HG03039 (cell line): ENCODE measurements at regions not wholly inside any gene's neighbourhood (a gene's known extent, or its start where the extent isn't known, plus 50 kb on each side); places are given as distances from the start of the nearest gene placed in this dataset.
"Not testable (repeated sequence)": the region's sequence is repeated elsewhere in the genome, so short reads cannot be mapped to it uniquely, and the experiment has no call there.

Experiments used
- ATAC-seq: cut with Tn5 transposase; IDR thresholded peaks from one replicate; pipeline ENCODE4 v1.9.1; 2021; ENCODE audit warnings: mild to moderate bottlenecking, moderate library complexity; ENCODE audit not compliant: unreplicated experiment

GRCh38 chr13:59435024-59435423 is 728.7 kb downstream of the DIAPH3 start:
- no peak for ATAC-seq

GRCh38 chr13:59437544-59438301 is 726.0 kb downstream of the DIAPH3 start:
- no peak for ATAC-seq

DNA sequence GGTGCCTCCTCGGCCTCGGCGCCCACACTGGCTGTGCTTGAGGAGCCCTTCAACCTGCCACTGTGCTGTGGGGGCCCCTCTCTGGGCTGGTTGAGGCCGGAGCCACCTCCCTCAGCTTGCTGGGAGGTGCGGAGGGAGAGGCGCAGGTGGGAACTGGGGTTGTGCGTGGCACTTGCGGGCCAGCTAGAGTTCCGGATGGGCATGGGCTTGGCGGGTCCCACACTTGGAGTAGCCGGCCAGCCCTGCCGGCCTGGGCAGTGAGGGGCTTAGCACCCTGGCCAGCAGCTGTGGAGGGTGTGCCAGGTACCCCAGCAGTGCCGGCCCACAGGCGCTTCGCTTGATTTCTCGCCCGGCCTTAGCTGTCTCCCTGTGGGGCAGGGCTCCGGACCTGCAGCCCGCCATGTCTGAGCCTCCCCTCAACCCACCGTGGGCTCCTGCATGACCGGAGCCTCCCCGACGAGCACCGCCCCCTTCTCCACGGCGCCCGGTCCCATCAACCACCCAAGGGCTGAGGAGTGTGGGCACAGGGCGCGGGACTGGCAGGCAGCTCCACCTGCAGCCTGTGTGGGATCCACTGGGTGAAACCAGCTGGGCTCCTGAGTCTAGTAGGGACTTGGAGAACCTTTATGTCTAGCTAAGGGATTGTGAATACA is 723.8 kb downstream of the DIAPH3 start:
- ATAC-seq = no peak

DNA sequence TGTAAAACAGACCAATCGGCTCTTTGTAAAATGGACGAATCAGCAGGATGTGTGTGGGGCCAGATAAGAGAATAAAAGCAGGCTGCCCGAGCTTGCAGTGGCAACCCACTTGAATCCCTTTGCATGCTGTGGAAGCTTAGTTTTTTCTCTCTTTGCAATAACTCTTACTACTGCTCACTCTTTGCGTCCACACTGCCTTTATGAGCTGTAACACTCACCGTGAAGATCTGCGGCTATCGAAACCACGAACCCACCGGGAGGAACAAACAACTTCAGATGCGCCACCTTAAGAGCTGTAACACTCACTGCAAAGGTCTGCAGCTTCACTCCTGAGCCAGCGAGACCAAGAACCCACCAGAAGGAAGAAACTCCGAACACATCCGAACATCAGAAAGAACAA is 722.7 kb downstream of the DIAPH3 start:
- not testable (repeated sequence) for ATAC-seq

DNA sequence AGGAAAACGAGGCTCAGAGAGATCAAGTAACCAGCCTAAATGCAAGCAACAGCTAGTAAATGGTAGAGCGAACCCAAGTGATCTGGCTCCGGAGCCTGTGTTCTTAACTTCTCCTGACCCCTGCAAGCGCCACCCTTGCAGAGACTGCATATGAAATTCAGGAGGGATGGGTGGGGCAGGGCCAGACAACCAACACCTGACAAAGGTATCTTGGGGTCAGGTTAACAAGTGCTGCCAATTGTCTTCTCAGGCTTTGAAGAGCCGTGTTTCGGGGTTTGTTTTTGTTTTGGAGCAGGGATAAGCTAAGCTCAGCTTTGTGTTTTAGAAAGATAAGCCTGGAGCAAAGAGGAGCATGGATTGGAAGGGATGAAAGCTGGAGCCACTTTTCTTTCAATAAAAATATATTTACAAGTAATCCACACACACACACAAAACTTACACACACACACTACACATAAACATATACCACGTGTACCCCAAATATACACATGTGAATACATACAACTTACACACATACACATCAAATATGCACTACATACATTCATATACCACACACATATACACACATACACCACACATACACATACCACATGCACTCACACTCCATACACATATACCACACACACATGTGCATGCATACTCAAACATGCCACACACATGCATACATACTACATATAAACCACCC is 722.0 kb downstream of the DIAPH3 start:
- ATAC-seq = no peak

DNA sequence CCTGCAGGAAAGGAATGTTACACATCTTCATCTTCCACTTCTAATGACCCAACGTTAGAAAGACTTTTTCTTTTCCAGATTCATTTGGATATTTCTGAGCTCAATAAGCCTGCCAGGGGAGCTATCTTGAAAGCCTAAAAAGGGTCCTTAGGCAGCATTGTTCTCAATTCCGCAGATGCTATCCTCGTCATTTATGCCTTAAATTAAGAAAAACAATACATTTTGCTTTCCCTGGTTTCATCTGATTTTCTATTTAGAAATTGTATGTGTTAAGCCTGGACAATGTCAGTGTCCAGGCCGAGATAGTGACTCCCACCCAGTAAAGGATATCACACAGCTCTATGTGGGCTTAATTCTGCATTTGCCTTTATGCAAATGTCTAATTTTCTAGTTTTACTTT is 721.3 kb downstream of the DIAPH3 start:
- ATAC-seq = no peak

GRCh38 chr13:59442944-59443486 is 720.7 kb downstream of the DIAPH3 start:
- ATAC-seq = no peak

DNA sequence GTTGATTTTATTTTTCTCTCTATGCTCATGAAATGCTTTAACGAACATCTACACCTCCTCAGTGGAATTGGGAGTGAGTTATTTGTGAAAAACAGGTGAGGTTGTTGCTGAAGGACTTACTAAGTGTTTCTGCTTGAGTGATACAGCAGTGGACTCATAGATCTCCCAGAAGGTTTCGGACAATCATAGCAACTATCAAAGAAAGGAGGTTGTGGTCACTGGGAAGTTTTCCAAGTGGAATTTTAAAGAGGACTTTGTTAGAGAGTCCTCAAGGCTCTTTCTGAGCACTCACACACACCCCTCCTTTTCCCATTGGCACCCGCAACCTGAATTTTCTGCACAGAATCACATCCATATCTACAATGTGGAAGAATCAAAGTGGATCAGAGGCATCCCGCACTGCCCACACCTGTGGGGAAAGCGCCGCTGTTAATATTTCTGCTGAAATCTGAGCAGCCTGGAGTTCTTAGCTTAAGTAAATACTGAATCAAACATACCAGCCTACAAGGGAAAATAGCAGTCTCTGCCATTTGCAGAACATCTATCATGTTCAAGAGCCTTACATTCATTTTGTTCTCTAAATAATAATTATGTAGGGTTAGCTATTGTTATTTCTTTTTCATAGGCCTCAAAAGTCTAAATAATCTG is 719.4 kb downstream of the DIAPH3 start:
- no peak for ATAC-seq

DNA sequence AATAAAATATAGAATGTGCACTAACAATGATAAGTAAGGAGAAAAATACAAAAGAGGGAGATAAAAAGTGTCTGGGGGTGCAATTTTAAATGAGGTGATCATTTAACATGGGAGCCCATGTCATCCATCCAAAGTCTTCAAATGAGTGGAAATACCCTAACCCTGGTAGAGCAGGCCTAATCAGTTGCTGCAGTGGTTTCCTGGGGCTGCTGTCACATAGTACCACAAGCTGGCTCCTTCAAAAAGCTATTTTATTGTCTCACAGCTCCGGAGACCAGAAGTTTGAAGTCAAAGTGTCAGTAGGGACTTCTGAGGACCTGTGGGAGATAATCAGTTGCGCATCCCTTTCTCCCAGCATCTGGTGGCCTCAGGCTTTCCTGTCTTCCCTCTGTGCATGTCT is 717.9 kb downstream of the DIAPH3 start:
- ATAC-seq = no peak

GRCh38 chr13:59446391-59446790 is 717.3 kb downstream of the DIAPH3 start:
- no peak for ATAC-seq

- ATAC-seq = no peak
Observed at GRCh38 chr13:59447031-59447430, 716.7 kb downstream of the DIAPH3 start.

- ATAC-seq = no peak
Observed at GRCh38 chr13:59447846-59448620, 715.7 kb downstream of the DIAPH3 start.

DNA sequence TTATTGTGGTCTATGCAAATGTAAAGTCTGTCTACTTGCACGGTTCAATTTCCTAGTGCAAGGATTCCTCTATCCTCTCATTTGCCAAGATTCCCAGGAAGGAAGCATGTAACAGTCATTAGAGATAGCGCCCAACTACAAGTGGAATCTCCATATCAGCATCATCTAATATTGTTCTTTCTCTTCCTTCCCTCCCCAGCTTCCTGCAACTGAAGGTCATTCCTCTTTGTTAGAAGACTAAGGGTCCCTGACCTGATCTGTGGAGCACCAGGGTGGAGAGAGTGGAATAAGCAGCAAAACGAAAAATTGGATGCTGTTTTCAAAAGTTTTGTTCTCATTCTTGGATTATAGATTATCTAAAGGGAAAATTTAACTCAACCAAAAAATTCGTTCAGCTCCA is 714.0 kb downstream of the DIAPH3 start:
- ATAC-seq = no peak

- ATAC-seq = no peak
Observed at GRCh38 chr13:59450229-59450628, 713.5 kb downstream of the DIAPH3 start.

DNA sequence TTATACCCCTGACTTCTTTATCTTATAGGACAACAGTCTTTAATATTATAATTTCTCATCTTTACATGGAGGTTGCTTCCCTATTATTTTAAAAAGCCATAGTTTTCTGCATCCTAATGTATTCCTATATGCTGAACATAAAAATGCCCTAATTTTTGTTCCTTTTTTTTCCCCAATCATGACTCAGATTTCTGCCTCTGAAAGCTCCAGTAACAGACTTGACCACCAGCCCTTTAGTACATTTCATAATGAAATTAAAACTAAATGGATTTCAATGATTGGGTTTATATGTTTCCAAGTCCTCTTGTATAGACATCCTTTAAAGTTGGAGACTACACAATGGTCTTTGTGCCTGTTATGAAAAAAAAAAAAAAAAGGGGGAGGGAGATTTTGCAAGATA is 712.5 kb downstream of the DIAPH3 start:
- no peak for ATAC-seq

- no peak for ATAC-seq
Observed at GRCh38 chr13:59452189-59452890, 711.4 kb downstream of the DIAPH3 start.

- ATAC-seq = no peak
Observed at GRCh38 chr13:59458908-59459579, 704.7 kb downstream of the DIAPH3 start.

- ATAC-seq = no peak
Observed at GRCh38 chr13:59459972-59460371, 703.8 kb downstream of the DIAPH3 start.

- no peak for ATAC-seq
Observed at GRCh38 chr13:59461411-59461810, 702.3 kb downstream of the DIAPH3 start.
